GM12878 (cell line): ENCODE measurements at regions not wholly inside any gene's neighbourhood (a gene's known extent, or its start where the extent isn't known, plus 50 kb on each side); places are given as distances from the start of the nearest gene placed in this dataset.

Source experiments
- ATAC-seq: fragments of 200-7000 bp; cut with Tn5 transposase; 3 replicates; pipeline ENCODE4 v1.9.1; 2020; ENCODE audit warnings: mild to moderate bottlenecking, moderate library complexity
- BruUV-seq: library from RNA; stranded (reverse); fragments of 400-500 nt; replicated peaks from 2 replicates; lab custom pipeline; 2021; lab: Mats Ljungman, UMichigan
- CTCF ChIA-PET: fragments of 300-600 bp; sonication (Branson Sonifier 250); formaldehyde crosslinking; extraction: SDS; loops from one replicate; lab custom pipeline; 2021; ENCODE audit warnings: inconsistent platforms; lab: Yijun Ruan, JAX
- POLR2A ChIA-PET: fragments of 350-600 bp; formaldehyde crosslinking; extraction: SDS; loops from one replicate; lab custom pipeline; 2021; ENCODE audit warnings: inconsistent platforms; lab: Charles Lee
- RAD21 ChIA-PET: fragments of 300-600 bp; sonication (Branson Sonifier 250); formaldehyde crosslinking; loops from one replicate; lab custom pipeline; 2023; ENCODE audit warnings: antibody characterized with exemption; ENCODE audit not compliant: unreplicated experiment; lab: Charles Lee
- SMC1A ChIA-PET: fragments of 300-600 bp; sonication (Branson Sonifier 250); formaldehyde crosslinking; loops from one replicate; lab custom pipeline; 2023; ENCODE audit not compliant: unreplicated experiment, uncharacterized antibody; lab: Charles Lee
- DNase-seq: peaks from one replicate; pipeline ENCODE4 v3.0.0-alpha.2; 2011; ENCODE audit warnings: low read depth, low spot score
- FAIRE-seq: peaks from 3 replicates; lab custom pipeline; 2011; peaks lifted over from hg19 to GRCh38; lab: Jason Lieb, UNC
- H2AFZ ChIP-seq: 2 replicates; pipeline ENCODE4 v1.6.0; 2011; ENCODE audit warnings: low read depth, low read length, control low read depth; ENCODE audit not compliant: control insufficient read depth
- H3K27ac ChIP-seq: 2 replicates; pipeline ENCODE4 v1.5.1; 2011; ENCODE audit warnings: control low read depth; ENCODE audit not compliant: control insufficient read depth, insufficient read depth
- H3K27me3 ChIP-seq, 2 experiments: replicated peaks in 1 of 2; 2 replicates each; pipeline versions ENCODE4 v1.6.0 to v1.6.1; 2011; ENCODE audit warnings: low read length in 1 of 2; ENCODE audit not compliant: control insufficient read depth in 2 of 2, insufficient read depth in 2 of 2
- H3K36me3 ChIP-seq, 2 experiments: 2 replicates each; pipeline ENCODE4 v1.5.1; 2011; ENCODE audit warnings: low read length in 1 of 2; ENCODE audit not compliant: control insufficient read depth in 2 of 2, insufficient read depth in 2 of 2
- H3K4me1 ChIP-seq: 2 replicates; pipeline ENCODE4 v1.6.1; 2011; ENCODE audit warnings: mild to moderate bottlenecking, low read length, moderate library complexity, mixed read lengths; ENCODE audit not compliant: control insufficient read depth, insufficient read depth
- H3K4me2 ChIP-seq: 2 replicates; pipeline ENCODE4 v1.6.0; 2011; ENCODE audit warnings: control low read depth; ENCODE audit not compliant: control insufficient read depth, insufficient read depth
- H3K4me3 ChIP-seq: fragments of 200-600 bp; sonication (generic); 2 replicates; pipeline ENCODE4 v1.5.1; 2016
- H3K79me2 ChIP-seq: 2 replicates; pipeline ENCODE4 v1.6.0; 2011; ENCODE audit warnings: low read length; ENCODE audit not compliant: control insufficient read depth, insufficient read depth
- H3K9ac ChIP-seq: 2 replicates; pipeline ENCODE4 v1.8.0; 2011; ENCODE audit warnings: low read length, control low read depth, mixed read lengths; ENCODE audit not compliant: control insufficient read depth, insufficient read depth
- H3K9me3 ChIP-seq: replicated peaks from 3 replicates; pipeline ENCODE4 v1.5.1; 2011; ENCODE audit warnings: mild to moderate bottlenecking, low read length; ENCODE audit not compliant: control insufficient read depth, insufficient read depth
- H4K20me1 ChIP-seq: 2 replicates; pipeline ENCODE4 v1.6.0; 2011; ENCODE audit not compliant: control insufficient read depth, insufficient read depth
- FOXK2 ChIP-seq: fragments of 450-650 bp; IDR thresholded peaks from 2 replicates; pipeline ENCODE4 v1.6.1; 2017; ENCODE audit warnings: mild to moderate bottlenecking, moderate library complexity
- HCFC1 ChIP-seq: fragments of 150-350 bp; IDR thresholded peaks from 2 replicates; pipeline ENCODE4 v1.6.1; 2014; ENCODE audit warnings: low read length
- HDGF ChIP-seq: fragments of 450-650 bp; IDR thresholded peaks from 2 replicates; pipeline ENCODE4 v1.6.1; 2016; ENCODE audit warnings: antibody characterized with exemption
- IRF3 ChIP-seq: fragments of 450-650 bp; IDR thresholded peaks from 2 replicates; pipeline ENCODE4 v1.6.1; 2014; ENCODE audit warnings: mild to moderate bottlenecking
- KDM1A ChIP-seq: fragments of 200-600 bp; sonication (generic); IDR thresholded peaks from 2 replicates; pipeline ENCODE4 v1.6.1; 2016; ENCODE audit warnings: borderline replicate concordance
- LARP7 ChIP-seq: fragments of 450-650 bp; IDR thresholded peaks from 2 replicates; pipeline ENCODE4 v1.6.1; 2017; ENCODE audit warnings: mild to moderate bottlenecking
- MXI1 ChIP-seq: fragments of 150-350 bp; IDR thresholded peaks from 2 replicates; pipeline ENCODE4 v1.6.1; 2011; ENCODE audit warnings: low read depth, mild to moderate bottlenecking, inconsistent platforms, low read length, improper control_type of control experiment
- PBX3 ChIP-seq: IDR thresholded peaks from 2 replicates; pipeline ENCODE4 v1.6.1; 2011; ENCODE audit warnings: mild to moderate bottlenecking, low read depth, low read length, moderate library complexity; ENCODE audit not compliant: insufficient replicate concordance
- SUPT20H ChIP-seq: IDR thresholded peaks from 2 replicates; pipeline ENCODE4 v1.6.1; 2011; ENCODE audit warnings: low read depth, mild to moderate bottlenecking, low read length, moderate library complexity, borderline replicate concordance; ENCODE audit not compliant: control insufficient read depth
- TCF12 ChIP-seq: IDR thresholded peaks from 2 replicates; pipeline ENCODE4 v1.6.1; 2011; ENCODE audit warnings: low read depth, mild to moderate bottlenecking, low read length
- USF1 ChIP-seq: IDR thresholded peaks from 2 replicates; pipeline ENCODE4 v1.6.1; 2011; ENCODE audit warnings: borderline replicate concordance, low read depth, mild to moderate bottlenecking, moderate library complexity, mixed read lengths, low read length; ENCODE audit not compliant: insufficient read depth; ENCODE audit errors: extremely low read length
- WGBS: methylation state at CpG from one replicate; pipeline ENCODE4 v1.1.6; 2016; ENCODE audit warnings: low lambda C conversion rate; ENCODE audit not compliant: insufficient replicate concordance, insufficient coverage; ENCODE audit errors: missing lambda C conversion rate; 5-methylcytosine and 5-hydroxymethylcytosine counted together
- in situ Hi-C: fragments of 300-500 bp; cut with MboI; formaldehyde crosslinking; loops from 9 replicates; pipeline ENCODE4 v1.14.3; 2018; ENCODE audit warnings: mixed read lengths
- intact Hi-C: fragments of 100-400 bp; cut with micrococcal nuclease; formaldehyde crosslinking; loops from one replicate; pipeline ENCODE4 v1.14.2; 2022; ENCODE audit not compliant: unreplicated experiment

GRCh38 chr20:60461993-60462392 is 503.8 kb downstream of the CDH26 start (continued):
- TF ChIP-seq USF1 (no peak), HCFC1 (no peak), IRF3 (no peak), PBX3 (no peak), KDM1A (no peak), TCF12 (no peak), LARP7 (no peak), MXI1 (no peak), HDGF (no peak)

GRCh38 chr20:60463798-60464197 is 505.6 kb downstream of the CDH26 start:
- Histone ChIP-seq H2AFZ (no peak overlapping the region), H3K4me2 (no peak overlapping the region), H3K9ac (no peak overlapping the region), H3K27me3 (no peaks in the 10 kb centered on the region), H3K36me3 (no peaks in the 10 kb centered on the region), H3K79me2 (no peaks in the 10 kb centered on the region), H3K4me3 (no peak overlapping the region), H3K9me3 (no peaks in the 10 kb centered on the region), H3K4me1 (no peaks in the 10 kb centered on the region), H4K20me1 (no peaks in the 10 kb centered on the region), H3K27ac (no peak overlapping the region)
- in situ Hi-C loops = no loop called here
- ChIA-PET SMC1A (no interaction called here), CTCF (no interaction called here), RAD21 (no interaction called here), POLR2A (no interaction called here)
- 5% methylated on average over 2 of the region's 2 CpGs for WGBS
- DNase-seq = no peak
- intact Hi-C loops = no loop called here
- TF ChIP-seq SUPT20H (no peak), FOXK2 (no peak)
- BruUV-seq = no TSS peak
- ATAC-seq = no peak
- FAIRE-seq = no peak
